HG03378 (cell line): ENCODE measurements at regions not wholly inside any gene's neighbourhood (a gene's known extent, or its start where the extent isn't known, plus 50 kb on each side); places are given as distances from the start of the nearest gene placed in this dataset.
"Not testable (repeated sequence)": the region's sequence is repeated elsewhere in the genome, so short reads cannot be mapped to it uniquely, and the experiment has no call there.

Experiments
- ATAC-seq: cut with Tn5 transposase; IDR thresholded peaks from one replicate; pipeline ENCODE4 v1.9.1; 2021; ENCODE audit warnings: mild to moderate bottlenecking, moderate library complexity; ENCODE audit not compliant: unreplicated experiment

- no peak for ATAC-seq
Measured at GRCh38 chr2:82084679-82085392, 1780.3 kb upstream of the LRRTM1 start.

DNA sequence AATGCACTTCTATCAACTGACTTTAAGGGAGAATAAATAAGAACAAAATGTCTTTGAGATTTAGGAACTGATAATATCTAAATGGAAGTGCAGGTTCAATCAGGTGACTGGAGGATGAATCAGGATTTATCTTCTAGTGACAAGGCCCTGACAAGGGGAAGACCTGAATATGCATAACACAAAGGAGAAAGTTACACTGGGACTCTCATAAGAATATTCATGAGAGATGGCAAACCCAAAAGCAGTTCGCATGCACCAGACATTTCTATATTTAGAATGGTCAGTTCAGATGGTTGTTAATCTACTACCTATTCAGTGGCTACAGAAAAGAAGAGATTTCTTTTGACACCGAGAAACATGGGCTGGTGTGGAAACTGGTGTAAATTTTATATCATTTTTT lies 1771.3 kb upstream of the LRRTM1 start:
- ATAC-seq, result no peak

GRCh38 chr2:82062463-82062862 lies 1757.9 kb upstream of the LRRTM1 start:
- ATAC-seq, result no peak

DNA sequence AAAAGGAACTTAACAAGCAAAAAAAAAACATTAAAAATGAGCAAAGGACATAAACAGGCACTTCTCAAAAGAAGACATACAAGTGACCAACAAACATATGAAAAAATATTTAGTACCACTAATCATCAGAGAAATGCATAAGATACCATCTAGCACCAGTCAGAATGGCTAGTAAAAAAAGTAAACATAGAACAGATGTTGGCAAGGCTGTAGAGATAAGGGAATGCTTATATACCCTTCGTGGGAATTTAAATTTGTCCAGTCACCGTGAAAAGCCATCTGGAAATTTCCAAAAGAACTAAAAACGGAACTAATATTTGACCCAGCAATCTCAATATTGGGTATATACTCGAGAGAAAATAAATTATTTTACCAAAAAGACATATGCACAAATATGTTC lies 1751.3 kb upstream of the LRRTM1 start:
- ATAC-seq, result no peak

DNA sequence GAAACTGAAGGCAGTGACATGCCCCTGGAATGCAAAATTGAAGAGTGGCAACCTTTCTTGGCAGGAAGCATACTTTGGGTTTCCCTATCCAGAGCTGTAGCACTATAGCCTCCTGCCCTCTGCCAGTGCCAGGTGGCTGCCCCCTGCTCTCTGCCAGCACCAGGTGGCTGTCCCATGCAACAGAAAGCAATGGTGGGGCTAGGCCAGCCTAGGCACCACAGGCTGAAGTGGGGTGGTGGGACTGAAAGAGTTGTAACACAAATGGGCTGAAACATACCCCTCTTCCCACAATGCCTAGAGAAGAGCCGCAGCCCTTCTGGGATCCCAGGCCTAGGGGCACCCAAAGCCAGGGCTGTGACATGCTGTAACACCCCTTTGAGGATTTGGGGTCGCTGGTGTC lies 1739.3 kb upstream of the LRRTM1 start:
- ATAC-seq, result no peak

DNA sequence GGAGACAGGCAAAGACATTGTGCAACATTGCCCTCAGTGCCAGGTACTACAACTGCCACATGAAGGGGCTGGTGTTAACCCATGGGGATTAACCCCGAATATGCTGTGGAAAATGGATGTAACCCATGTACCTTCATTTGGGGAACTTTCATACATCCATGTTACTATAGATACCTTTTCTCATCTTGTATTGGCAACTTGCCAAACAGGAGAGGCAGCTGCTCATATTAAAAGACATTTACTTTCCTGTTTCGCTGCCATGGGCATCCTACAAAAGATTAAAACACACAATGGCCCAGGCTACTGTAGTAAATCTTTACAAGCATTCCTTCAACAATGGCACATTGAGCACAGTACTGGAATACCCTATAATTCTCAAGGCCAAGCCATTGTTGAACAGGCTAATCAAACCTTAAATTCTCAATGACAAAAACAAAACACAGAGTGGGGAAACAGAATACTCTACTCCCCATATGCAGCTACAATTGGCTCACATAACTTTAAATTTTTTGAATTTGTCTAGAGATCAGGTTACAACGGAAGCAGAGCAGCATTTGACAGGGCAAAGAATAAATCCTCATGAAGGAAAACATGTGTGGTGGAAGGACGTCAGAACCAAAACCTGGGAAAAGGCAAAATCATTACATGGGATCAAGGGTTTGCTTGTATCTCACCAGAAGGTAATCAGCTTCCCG lies 1723.5 kb upstream of the LRRTM1 start:
- no peak for ATAC-seq

- no peak for ATAC-seq
Measured at GRCh38 chr2:82023710-82024109, 1719.2 kb upstream of the LRRTM1 start.

- ATAC-seq, result no peak
Measured at GRCh38 chr2:82013641-82014040, 1709.1 kb upstream of the LRRTM1 start.

DNA sequence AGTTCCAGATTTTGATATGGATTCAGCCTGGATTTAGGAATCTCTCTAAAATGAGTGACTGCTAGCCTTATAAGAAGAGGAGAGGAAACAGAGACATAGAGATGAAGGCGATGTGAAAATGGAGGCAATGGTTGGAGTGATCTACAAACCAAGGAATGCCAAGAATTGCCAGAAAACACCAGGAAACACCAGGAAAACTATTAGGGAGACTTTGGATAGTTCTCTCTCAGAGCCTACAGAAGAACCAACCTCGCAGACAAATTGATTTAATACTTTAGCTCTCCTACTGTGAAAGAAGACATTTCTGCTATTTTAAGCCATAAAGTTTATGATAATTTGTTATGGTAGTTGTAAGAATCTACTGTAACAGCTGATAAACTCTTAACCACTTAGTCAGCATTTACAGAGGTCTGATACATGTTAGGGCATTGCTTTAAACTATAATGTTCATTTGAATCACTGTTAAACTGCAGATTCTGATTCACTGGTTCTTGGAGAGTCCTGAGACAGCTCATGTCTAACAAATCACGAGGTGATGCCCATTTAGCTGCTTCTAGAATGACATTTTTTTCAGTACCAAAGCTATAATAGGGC lies 1702.6 kb upstream of the LRRTM1 start:
- no peak for ATAC-seq

DNA sequence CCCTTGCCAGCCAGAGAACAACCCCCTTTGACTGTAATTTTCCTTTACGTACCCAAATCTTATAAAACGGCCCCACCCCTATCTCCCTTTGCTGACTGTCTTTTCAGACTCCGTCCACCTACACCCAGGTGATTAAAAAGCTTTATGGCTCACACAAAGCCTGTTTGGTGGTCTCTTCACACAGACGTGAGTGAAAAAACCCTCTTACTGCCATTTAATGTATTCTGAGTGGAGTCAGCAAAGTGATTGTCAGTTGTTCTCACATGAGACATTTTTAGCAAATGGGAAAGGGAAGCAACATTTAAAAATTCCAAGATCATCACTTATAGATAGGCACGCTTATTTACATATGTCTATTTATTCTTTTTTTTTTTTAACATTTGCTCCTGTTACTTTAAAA lies 1701.3 kb upstream of the LRRTM1 start:
- not testable (repeated sequence) for ATAC-seq

DNA sequence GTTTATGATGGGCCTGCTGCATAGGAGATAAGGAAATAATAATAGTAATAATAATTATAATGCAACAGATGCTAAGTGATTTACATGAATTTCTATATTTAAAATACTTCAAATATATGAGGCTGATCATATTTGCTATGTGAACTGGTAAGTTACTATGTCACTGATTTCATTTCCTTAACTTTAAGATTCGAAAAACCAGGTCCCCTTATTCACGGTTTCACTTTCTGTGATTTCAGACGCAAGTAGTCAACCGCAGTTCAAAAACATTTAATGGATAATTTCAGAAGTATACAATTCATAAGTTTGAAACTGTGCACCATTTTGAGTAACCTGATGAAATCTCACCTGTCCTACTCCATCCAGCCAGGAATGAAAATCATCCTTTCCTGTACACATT lies 1697.1 kb upstream of the LRRTM1 start:
- no peak for ATAC-seq

GRCh38 chr2:82000606-82001005 lies 1696.1 kb upstream of the LRRTM1 start:
- no peak for ATAC-seq

DNA sequence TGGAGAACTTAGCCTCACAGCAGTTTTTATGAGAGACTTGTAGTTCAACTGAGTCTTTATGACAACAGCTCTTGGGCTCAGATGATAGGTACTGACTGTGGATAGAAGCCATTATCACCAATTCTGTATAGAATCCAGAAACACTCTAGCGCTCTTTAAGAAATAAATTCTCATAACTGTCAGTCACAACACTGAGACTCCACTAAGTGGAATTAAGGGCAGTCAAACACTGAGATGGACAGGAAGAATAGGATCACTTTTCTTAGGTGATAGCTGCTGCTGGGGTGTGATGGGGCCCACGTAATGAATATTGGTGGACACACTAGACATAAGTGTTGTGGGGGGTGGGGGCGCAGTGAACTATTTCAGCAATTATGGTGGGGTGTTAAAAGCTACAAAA lies 1691.8 kb upstream of the LRRTM1 start:
- no peak for ATAC-seq

GRCh38 chr2:81991282-81991681 lies 1686.7 kb upstream of the LRRTM1 start:
- no peak for ATAC-seq

DNA sequence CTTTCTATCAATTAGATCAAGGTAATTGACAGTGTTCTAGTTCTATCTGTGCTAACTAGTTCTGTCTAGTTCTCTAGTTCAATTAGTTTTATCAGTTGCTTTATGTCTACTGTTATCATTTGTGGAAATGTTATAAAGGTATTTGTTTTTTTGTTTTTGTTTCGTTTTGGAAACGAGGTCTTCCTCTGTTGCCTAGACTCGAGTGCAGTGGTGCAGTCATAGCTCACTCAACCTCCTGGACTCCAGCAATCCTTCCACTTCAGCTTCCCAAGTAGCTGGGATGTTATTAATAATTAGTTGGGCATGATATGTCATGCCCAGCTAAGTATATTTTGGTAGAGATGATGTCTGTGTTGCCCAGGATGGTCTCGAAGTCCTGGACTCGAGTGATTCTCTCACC lies 1682.8 kb upstream of the LRRTM1 start:
- no peak for ATAC-seq

DNA sequence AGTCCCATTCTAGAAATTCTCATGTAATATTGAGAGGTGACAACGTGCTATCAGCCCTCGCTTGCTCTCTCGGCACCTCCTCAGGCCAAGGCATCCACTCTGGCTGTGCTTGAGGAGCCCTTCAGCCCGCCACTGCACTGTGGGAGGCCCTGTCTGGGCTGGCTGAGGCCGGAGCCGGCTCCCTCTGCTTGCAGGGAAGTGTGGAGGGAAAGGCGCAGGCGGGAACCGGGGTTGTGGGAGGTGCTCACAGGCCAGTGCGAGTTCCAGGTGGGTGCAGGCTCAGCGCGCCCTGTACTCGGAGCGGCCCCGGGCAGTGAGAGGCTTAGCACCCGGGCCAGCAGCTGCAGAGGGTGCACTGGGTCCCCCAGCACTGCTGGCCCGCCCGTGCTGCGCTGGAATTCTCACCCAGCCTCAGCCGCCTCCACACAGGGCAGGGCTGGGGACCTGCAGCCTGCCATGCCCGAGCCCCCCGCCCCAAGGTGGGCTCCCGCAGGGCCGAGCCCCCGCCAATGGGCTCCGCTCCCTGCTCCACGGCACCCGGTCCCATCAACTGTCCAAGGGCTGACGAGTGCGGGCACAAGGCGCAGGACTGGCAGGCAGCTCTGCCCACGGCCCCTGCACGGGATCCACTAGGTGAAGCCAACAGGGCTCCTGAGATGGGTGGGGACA lies 1680.6 kb upstream of the LRRTM1 start:
- ATAC-seq, result no peak

DNA sequence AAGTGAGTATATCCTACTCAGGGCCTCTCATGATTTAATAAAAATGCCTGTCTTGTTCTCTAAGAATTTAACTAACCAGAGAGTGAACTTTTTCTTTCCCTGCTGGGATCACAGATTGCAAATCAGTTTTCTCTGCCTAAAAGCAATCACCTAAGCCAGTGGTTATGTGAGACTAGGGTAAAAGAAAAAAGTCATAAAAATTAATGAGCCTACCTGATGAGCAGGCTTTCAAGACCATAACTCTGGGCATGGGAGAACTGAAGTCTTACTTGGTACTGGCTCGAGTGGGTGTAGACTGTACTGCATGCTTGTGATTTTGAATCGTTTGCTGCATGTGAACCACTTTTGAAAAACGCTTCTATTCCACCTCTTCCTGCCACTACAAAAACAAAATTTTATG lies 1677.0 kb upstream of the LRRTM1 start:
- ATAC-seq, result no peak

DNA sequence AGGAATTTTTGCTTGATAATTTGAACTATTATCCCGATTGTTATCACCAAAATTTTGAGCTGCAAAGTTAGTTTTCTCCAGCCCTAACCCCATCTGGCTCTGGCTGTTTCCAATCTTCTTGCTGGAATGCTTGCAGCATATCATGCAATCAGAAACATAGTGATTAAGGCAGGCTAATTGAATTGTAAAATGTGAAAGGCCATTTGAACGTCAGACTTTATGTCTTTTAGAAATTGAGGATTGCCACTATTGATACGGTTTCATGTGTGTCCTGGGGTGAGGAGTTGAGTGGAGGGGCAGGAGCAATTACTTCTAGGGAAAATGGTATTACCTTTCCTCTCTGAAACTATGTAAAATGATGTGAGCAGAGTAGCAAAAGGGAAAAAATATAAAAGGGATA lies 1674.5 kb upstream of the LRRTM1 start:
- no peak for ATAC-seq

DNA sequence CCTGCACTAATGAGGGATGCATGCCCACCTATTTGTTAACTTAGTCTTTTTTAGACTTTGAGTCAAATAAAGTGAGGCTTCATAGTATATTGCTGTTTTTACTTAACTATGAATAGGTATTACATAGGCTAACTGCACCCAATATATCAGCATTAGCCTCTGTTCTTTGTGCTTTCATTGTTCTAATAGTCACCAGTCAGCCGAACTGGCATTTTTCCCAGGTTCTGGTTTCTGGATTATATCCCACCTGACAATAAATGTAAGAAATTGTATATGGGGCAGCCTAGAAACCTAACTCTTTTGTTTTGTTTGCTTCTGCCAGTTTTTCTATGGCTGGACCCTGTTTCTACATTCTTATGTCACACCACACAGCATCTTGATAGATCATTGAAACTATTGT lies 1672.4 kb upstream of the LRRTM1 start:
- ATAC-seq, result no peak

GRCh38 chr2:81974216-81974615 lies 1669.7 kb upstream of the LRRTM1 start:
- ATAC-seq, result no peak

- ATAC-seq, result no peak
Measured at GRCh38 chr2:81942876-81943275, 1638.3 kb upstream of the LRRTM1 start.
